SKM-1 (cell line): ENCODE measurements at regions not wholly inside any gene's neighbourhood (a gene's known extent, or its start where the extent isn't known, plus 50 kb on each side); places are given as distances from the start of the nearest gene placed in this dataset.
"Not testable (repeated sequence)": the region's sequence is repeated elsewhere in the genome, so short reads cannot be mapped to it uniquely, and the experiment has no call there.

Source experiments
- DNase-seq: peaks from one replicate; lab custom pipeline; 2025; ENCODE audit not compliant: unreplicated experiment; lab: John Stamatoyannopoulos, UW

DNA sequence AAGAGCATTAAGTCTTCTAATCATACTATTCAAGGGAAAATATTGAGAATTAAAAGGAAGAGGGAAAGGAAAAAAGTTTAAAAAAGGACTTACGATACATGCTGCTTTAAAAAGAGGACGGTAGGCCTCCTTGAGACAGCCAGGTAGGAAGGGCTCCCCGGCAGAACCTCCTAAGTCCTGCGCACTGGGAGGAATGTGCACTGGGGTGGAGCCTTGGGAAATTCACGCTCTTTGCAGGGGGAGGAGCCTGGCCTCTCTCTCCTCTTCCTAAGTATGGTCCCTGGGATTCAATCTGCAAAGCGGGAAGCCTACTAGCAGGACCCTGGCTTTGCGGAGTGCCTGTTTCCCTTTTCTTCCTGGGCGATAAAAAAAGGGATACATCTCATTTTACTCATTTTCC is 553.0 kb downstream of the RPS29 start:
- DNase-seq, result no peak

DNA sequence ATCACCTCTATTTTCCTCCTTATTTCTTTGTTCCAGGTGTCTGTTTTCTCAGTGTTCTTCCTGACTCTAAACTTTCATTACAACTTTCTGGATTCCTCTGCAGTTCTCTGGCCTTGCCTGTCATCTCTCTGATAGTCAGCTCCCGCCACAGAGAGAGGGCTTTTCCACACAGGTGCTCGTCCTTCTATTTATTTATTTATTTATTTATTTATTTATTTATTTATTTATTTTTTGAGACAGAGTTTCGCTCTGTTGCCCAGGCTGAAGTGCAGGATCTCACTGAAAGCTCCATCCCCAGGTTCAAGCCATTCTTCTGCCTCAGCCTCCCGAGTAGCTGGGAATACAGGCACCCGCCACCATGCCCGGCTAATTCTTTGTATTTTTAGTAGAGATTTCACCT is 554.5 kb downstream of the RPS29 start:
- not testable (repeated sequence) for DNase-seq

DNA sequence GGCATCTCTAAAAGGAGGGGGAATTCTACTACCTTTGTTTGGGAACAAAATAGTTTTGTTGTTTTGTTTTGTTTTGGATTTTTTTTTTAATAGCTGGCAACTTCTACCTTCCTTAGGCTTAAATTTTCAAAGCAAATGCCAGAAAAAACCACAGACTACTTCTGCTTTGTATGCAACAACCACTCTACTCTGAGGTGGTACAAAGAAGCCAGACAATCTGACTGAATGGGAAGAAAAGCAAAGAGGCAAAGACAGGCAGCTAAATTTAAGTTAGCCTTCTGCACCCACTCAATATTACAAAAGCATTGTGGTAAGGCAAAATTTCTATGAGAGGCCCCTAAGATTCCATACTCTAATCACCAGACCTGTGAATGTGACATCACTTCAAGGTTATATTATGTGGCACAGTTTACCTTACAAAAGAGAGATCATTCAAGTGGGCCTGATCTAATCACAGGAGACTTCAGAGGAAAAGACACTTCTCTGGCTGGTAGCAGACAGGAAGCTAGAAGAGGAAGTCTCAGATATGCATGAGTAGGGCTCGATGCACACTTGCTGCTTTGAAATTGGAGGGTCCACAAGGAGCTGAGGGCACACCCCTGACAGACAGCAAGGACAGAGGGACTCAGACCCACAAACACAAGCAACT is 566.6 kb downstream of the RPS29 start:
- DNase-seq, result no peak

DNA sequence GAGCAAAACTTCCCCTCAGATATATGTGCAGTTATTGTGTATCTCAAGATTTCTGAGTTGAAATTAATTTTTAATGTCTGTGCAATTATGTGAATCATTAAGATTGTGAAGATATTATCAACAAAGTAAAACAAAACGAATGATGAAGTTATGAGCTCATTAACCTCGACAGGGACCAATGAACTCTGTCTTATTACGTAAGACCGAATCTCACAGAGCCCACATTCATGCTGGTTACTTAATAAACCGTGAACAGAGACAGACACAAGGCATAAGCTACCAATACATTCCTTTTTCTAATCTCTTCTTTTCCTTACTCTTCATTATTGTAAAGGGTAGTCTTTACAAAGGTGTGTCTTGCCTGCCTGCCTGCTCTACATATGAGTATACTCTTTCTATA is 568.7 kb downstream of the RPS29 start:
- DNase-seq, result no peak

DNA sequence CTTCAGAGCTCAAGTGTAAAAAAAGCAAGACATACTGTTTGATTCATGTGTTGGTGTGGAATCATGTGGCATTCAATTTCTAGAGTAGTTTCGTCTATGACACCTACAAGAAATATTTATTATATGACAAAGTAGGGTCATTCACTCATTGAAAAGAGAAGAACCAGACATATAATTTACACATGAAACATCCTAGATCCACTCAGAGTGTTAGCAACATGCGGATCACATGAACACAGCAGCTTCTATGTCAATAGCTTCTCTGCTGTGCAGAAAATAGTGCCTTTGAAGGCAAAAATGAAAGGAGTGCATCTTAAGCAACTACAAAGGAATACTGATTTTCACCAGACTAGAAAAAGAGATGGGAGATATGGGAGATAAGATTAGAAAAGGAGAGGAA is 569.8 kb downstream of the RPS29 start:
- no peak for DNase-seq

DNA sequence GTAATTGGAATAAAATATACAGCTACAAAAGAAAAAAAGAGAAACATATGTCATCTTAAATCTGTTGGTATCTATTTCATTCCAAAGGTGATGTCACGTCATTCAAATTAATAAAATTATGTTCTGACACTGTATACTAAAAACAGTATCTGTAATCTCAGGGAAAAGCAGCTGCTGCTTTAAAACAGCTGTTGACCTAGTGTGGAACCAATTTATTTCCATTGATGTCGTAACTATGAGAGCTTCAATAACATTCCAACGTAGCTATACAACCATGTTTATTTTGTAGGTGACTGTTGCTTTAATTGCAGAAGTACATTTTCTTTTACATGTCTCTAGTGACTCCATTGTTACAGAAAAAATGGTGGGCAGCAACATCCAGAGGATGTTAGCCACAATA is 571.7 kb downstream of the RPS29 start:
- no peak for DNase-seq

DNA sequence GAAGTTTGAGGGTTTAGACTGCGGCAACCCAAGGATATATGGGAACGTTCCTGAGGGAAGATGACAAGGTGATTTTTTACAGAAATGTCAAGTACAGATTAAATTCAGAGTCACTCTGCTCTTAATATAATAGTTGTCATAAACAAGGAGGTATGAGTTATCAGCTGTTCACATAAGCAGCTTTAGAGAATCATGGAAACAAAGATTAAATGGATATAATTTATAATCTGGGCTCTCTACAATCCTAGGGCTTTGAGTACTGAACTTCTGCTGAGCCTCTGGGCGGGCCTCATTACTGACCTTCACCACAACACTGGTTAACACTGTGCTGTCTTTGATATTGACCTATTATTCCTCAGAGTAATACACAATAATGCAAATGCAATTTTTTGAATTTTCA is 577.8 kb downstream of the RPS29 start:
- DNase-seq, result no peak

DNA sequence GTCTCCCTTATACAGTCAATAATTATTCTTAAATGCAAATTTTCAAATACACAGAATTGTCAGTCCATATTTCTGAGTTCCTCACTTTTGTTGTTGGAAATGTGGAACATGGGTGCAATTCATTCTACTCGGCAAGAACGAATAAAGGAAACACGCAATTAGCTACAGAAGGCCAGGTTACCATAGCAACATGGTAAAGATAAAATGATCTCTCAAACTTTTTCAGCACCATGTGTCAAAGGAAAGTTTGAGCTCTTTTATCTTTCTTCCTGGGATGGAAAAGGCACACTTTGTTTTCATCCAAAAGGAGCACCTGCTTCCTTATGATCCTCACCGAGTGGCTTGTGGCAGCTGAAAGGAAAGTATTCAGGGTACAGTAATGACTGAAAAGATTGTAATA is 595.0 kb downstream of the RPS29 start:
- DNase-seq, result no peak

DNA sequence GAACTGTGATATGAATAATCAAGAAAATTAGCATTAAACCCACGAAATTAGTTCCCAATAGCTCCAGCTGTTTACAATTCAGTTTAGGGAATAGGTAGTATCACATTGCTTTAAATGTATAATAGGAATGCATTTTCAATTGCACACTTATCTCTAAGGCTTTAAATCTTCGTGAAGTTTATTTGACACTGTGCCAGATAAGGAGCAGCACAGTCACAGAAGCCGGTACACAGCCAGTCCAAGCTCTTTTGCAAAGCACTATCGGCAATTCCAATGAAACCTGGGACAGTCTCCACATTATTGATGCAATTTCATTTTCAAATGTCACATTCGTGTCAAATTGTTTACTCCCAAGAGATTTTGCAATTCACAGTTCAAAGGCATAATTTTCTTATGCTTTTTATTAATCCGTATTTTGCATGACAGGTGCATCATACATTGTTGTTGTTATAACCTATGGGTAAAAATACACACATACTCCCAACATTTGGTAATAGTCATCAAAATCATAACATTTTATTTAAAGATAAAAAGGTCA is 602.8 kb downstream of the RPS29 start:
- DNase-seq, result no peak

DNA sequence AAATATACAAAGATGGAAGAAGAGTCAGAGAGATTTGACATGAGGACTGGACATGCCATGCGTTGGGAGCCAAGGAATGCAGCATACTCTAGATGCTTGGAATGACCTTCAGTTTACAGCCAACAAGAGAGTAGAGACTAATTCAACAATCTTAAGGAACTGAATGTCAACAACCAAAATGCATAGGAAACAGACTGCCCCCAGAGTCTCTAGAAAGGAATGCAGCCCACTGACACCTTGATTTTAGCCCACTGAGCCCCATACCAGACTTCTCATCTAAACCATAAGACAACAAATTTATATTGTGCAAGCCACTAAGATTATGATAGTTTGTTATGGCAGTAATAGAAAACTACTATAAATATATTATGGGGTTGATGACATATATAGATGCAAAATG is 611.2 kb downstream of the RPS29 start:
- DNase-seq, result no peak

DNA sequence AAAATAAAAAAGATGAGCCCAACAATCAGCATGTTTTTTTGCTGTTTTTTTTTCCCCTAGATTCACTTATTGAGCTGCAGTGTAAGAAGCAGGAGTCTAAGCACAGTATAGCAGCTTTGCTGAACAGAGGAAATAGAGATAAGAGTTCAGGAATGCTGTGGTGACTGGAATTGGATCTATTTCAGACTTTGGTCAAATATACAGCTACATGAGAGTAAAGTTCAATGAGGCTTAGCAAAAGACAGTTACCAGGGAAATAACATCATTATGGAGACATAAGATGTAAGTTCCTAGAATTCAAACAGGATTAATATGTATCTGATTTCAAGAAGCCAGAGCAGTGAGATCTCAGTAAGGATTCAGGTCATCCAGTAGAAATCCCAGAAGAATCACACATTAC is 613.0 kb downstream of the RPS29 start:
- DNase-seq, result no peak

DNA sequence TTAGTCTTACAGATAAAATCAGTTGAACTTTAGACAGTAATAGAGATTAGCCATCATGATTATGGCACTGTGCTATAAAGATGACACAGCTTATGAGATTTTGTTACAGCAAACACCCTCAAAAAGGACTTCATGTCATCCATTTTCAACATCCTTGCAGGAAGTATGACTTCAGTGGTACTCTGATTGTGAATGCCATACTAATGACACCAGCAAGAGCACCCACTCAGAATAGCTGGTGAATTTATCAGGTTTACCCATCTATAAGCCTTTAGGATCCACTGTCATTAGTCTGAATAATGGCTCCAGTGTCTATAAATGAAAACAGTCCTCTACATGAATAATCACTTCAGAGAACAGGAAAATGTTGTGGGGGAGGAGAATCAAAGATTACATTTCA is 615.2 kb downstream of the RPS29 start:
- DNase-seq, result no peak

DNA sequence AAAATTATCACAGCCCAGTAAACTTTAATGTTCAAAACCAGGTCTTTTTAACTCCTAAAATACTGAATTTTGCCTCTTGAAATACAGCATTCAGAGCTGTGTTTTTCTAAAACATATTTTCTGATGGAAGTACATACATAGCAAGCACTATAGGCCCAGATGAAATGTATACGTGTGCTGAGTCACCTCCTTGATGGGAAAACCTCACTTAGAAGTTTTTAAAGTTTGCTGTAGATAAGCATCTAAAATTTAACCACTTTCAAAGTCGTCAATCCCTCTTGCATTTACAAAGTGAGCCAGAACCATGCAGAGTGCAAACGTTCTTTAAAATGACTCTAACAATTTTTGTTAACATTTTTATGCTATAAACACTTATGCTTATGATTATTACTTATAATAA is 618.8 kb downstream of the RPS29 start:
- no peak for DNase-seq

DNA sequence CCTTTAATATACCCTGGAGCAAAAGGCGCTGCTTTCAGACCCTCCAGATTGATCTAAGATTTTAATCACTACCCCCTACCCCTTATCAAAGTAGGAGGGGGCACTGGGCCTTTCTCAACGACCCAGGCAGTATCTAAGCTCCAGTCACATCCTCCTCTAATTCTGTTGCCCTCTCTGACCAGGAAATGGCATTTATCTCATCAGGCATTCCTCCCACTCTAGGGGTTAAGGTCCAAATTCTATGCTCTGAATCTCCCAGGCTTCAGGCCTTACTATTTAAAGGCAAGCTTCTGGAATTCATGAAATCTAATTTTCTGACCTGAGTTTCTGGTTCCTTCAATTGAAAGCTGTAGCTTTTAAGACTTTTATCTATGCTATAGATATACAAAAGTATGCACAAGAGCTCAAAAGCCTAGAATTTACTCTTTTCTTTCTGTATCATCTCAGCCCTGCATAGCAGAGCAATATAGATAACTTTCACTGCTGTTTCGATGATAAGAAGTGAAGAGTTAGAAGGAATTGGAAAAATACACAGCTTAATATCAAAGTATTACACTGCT is 622.9 kb downstream of the RPS29 start:
- no peak for DNase-seq

DNA sequence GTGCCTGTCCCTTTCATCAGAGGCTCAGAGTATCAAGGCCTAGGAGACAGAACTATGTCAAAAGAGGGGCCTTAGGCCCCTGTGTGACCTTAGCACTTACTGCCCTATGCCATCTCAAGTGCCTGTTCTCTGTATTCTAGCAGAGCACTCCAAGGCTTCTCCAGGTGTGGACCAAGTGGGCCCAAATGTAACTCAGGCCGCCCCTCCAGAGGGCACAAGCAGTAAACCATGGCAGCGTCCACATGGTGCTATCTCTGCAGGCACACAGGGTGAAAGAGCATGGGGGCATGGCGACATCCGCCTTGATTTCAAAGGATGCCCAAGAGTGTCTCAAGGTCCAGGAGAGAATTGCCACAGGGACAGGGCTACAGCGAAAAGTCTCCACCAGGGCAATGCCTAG is 628.7 kb downstream of the RPS29 start:
- DNase-seq, result no peak

DNA sequence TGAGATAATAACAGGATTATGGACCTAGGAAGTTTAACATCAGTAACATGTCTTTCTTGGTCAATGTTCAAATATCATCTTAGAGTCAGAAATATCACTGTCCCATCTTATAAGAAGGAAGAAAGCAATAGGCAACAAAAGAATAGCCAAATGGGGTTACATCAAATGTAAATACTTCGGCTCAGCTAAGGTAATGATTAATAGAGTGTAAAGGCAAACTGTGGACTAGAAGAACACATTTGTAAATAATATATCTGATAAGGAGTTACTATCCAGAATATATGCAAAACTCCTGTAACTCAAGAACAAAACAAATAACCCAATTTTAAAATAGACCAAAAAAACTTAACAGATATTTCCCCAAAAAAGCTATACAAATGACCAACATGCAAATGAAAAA is 630.3 kb downstream of the RPS29 start:
- DNase-seq, result no peak

DNA sequence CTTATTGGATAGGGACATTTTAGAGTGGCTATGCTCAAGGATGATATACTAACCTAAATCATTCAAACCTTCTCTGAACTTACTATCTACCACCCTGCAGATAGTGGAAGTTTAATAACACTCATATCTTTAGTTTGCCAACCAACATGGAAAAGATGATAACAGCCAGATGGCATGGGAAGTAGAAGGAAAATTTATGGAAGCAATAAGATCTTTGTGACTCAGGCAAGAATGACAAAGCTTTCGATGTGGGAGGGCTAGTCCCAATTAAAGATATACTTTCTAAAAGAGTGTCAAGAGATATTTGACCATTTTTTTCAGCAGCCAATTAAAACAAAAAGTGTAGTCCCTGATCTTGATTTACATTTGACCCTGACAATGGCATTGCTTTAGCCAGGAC is 631.7 kb downstream of the RPS29 start:
- no peak for DNase-seq

DNA sequence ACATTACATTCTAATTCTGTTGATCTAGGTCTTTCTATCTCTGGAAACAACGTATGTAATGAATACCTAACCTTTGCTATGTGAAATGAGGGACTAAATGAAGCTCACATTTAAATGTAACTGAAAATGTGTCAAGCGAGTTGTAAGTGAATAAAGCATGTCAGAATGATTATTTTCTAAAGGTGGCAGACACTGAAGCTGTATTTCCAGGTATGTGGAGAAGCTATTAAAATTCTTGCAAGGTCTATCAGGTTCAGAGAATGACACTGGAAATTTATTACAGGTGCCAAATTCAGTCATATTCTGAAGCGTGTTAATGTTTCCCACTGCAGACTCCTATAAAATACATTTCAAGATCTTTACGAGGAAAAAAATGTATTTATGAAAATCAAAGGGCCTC is 641.4 kb downstream of the RPS29 start:
- DNase-seq, result no peak

DNA sequence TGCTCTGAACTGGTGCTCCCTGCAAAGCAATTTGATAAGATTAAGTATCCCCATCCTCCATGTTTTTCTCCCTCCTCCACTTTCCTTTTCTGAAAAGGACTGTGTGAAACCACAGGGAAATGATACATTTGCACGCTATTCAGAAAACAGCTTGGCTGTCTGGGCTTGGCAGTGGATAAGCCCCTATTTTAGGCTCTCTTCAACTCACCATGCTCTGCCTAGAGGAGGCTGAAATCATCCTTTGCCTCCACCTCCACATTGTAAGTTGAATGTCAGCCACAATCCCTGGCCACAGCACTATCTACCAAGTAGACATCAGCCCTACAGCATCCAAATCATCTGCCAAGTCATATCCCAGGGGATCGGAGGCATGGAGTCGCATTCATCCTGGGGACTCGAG is 642.3 kb downstream of the RPS29 start:
- DNase-seq, result no peak

DNA sequence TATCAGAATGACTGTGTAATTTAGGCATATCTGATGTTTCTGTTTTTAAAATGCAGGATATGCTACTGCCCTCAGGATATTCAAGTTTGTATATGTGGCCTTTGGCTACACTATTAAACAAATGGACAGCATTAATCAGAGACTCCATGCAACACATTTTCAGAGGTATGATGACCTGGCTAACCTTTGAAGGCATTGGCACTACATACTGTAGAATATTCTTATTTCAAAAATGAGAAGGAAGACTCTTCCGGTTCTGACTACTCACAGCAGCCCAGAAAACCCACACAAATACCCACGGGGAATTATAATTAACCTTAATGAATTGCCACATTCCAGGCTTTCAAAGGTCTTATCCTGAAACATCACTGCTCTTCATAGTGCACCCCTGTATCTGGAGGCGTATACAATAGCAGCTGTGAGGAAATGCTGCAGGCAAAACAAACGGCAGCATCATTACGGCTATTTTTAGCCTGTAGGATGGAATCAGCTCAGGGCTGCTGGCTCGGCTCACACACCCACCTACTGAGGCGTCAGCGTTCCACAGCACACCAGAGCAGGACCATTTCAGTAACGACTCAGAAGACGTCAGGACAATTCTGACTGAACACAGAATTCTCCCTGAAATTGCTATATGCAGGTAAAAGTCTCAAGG is 648.5 kb downstream of the RPS29 start:
- no peak for DNase-seq

DNA sequence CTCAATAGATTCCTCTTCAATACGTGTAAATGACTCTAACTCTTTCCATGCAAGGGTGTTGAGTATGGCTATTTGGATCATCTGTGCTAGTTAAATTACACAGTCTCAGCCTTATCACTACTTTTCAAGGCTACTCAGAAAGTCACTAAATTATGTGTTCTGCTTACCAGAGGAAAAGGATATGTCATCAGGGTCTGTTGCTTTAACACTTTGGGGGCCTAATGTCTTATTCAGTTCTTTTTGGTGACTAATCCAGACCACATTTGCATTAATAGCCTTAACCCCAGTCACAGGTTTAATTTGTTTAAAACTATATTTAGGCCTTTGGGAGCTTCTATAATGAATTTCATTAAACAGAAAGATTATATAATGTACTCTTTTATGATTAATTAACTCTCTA is 649.3 kb downstream of the RPS29 start:
- DNase-seq, result no peak

DNA sequence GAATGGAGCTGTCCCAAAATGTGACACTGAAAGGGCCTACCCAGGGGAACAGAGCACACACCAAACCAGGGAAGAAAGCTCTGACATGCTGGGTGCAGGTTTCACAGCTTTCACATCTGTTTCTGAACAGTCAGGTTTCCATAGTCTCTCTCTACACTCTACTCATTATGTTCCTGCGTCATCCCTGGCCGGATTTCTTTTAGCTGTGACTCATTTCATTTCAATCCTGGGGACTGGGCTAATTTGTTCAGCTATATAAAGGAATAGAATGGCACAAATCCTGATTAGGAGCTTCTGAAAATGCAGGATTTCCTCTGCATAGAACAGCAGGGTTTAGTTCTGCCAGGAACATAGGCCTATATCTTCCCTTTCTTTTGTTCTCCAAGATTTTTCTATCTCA is 649.8 kb downstream of the RPS29 start:
- DNase-seq, result no peak

DNA sequence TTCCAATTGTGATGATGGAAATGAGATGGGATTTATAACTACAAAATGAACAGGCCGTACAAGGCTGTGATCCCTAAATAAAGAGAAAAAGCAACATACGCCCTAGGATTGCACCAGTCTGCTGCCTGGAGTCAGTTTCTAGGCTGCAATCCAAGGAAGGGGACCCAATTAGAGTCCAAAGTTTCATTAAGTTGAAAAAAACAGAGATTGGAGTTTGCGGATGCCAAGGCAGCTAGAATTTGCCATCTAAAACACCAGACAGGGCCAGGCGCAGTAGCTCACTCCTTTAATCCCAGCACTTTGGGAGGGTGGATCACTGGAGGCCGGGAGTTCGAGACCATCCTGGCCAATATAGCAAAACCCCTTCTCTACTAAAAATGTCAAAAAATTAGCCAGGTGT is 661.0 kb downstream of the RPS29 start:
- DNase-seq, result no peak
